ENCODE measurements at regions not wholly inside any gene's neighbourhood (a gene's known extent, or its start where the extent isn't known, plus 50 kb on each side); places are given as distances from the start of the nearest gene placed in this dataset.

DNA sequence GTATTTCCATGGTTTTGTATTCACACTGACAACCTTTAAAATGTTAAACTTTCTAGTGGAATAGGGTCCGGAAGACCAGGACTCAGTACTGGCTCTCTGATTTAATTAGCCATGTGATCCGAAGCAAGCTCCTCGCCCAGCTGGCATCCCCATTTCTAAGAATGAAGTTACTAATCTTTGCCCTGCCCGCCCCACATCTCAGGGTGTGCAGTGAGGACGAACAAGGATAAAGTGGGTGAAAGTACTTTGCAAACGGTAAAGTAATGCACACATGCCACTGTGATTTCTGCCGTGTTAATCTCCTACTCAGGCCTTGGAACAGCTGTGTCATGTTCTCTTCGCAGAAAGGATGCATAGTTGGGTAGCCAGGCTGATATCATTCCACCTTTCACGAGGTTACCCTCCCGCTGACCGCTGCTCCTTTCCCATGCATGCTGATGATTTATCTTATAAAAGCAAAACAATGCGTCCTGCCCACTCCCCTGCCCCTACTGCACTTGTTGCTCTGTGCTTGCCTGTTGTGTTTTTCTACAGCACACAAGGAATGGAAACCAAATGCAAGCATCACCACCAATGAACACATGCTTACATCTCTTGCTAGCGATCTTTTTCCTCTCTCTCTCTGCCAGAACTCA, 539.0 kb downstream of the EFNB2 start:
- H3K4me3 ChIP-seq (ENCODE audit: low read depth, low read length) = no peak overlapping the region
- TF ChIP-seq, protein P1, sequence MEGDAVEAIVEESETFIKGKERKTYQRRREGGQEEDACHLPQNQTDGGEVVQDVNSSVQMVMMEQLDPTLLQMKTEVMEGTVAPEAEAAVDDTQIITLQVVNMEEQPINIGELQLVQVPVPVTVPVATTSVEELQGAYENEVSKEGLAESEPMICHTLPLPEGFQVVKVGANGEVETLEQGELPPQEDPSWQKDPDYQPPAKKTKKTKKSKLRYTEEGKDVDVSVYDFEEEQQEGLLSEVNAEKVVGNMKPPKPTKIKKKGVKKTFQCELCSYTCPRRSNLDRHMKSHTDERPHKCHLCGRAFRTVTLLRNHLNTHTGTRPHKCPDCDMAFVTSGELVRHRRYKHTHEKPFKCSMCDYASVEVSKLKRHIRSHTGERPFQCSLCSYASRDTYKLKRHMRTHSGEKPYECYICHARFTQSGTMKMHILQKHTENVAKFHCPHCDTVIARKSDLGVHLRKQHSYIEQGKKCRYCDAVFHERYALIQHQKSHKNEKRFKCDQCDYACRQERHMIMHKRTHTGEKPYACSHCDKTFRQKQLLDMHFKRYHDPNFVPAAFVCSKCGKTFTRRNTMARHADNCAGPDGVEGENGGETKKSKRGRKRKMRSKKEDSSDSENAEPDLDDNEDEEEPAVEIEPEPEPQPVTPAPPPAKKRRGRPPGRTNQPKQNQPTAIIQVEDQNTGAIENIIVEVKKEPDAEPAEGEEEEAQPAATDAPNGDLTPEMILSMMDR (IDR thresholded peaks at IDR 0.05; ENCODE audit: low read depth, low read length) = no peak
- in situ Hi-C loops (cut with HindIII; ENCODE audit: low sequenced_read_pairs) = no loop called here
- DNase-seq (ENCODE audit: low read depth, low spot score) = no peak

- no peak overlapping the region for H3K4me3 ChIP-seq (ENCODE audit: low read depth, low read length)
- DNase-seq (ENCODE audit: low read depth, low spot score) = no peak
- in situ Hi-C loops (cut with HindIII; ENCODE audit: low sequenced_read_pairs) = no loop called here
- TF ChIP-seq, protein P1 (IDR thresholded peaks at IDR 0.05; ENCODE audit: low read depth, low read length) = no peak
These were observed 541.1 kb downstream of the EFNB2 start for GRCh38 chr13:105994340-105994739.

- TF ChIP-seq, protein P1 (IDR thresholded peaks at IDR 0.05; ENCODE audit: low read depth, low read length) = no peak
- in situ Hi-C loops (cut with HindIII; ENCODE audit: low sequenced_read_pairs) = no loop called here
- peak; percentile 78 for DNase-seq (ENCODE audit: low read depth, low spot score)
- H3K4me3 ChIP-seq (ENCODE audit: low read depth, low read length) = no peak overlapping the region
These were observed 543.7 kb downstream of the EFNB2 start for GRCh38 chr13:105991622-105992277.

DNA sequence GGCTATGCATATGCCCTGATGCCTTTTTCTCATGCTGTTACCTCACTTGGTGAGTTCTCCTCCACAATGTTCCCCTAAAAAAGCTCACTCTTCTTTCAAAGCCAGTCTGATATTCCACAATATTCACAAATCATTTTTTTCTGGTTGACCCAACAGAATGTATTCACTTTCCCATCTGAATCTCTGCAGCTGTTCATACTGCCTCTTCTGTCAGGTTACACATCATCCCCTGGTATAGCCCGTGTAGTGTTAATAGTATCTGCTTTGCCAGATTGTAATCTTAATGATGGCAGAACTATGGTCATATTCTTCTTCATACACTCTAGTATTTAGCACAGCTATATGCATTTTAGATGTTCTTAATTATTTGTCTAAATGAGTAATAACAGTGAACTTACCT, 544.3 kb downstream of the EFNB2 start:
- in situ Hi-C loops (cut with HindIII; ENCODE audit: low sequenced_read_pairs) = no loop called here
- DNase-seq (ENCODE audit: low read depth, low spot score) = no peak
- no peak overlapping the region for H3K4me3 ChIP-seq (ENCODE audit: low read depth, low read length)
- TF ChIP-seq, protein P1 (IDR thresholded peaks at IDR 0.05; ENCODE audit: low read depth, low read length) = no peak

GRCh38 chr13:105990256-105990958, 545.1 kb downstream of the EFNB2 start:
- peak; percentile 40 for DNase-seq (ENCODE audit: low read depth, low spot score)
- in situ Hi-C loops (cut with HindIII; ENCODE audit: low sequenced_read_pairs) = no loop called here
- H3K4me3 ChIP-seq (ENCODE audit: low read depth, low read length) = no peak overlapping the region
- TF ChIP-seq, protein P1 (IDR thresholded peaks at IDR 0.05; ENCODE audit: low read depth, low read length) = no peak

GRCh38 chr13:105984646-105985045, 550.8 kb downstream of the EFNB2 start:
- in situ Hi-C loops (cut with HindIII; ENCODE audit: low sequenced_read_pairs) = no loop called here
- TF ChIP-seq, protein P1 (IDR thresholded peaks at IDR 0.05; ENCODE audit: low read depth, low read length) = no peak
- no peak for DNase-seq (ENCODE audit: low read depth, low spot score)
- H3K4me3 ChIP-seq (ENCODE audit: low read depth, low read length) = no peak overlapping the region

All from astrocyte of the spinal cord (primary cell).